Body of pancreas (tissue), 4 donors: ENCODE measurements at regions not wholly inside any gene's neighbourhood (a gene's known extent, or its start where the extent isn't known, plus 50 kb on each side); places are given as distances from the start of the nearest gene placed in this dataset.

Experiments used
- ATAC-seq: fragments of 150-250 bp; one replicate; pipeline ENCODE4 v1.9.1; 2016
- DNase-seq, 4 donors: peaks; one replicate each; pipeline ENCODE4 v3.0.0-alpha.2; 2019
- H3K27ac ChIP-seq, 4 donors: fragments of 200-600 bp; sonication (generic); 1 replicate in 3 of 4; 2 replicates in 1 of 4; pipeline versions ENCODE4 v1.5.1 to v1.6.1; 2016 to 2019; ENCODE audit warnings: mild to moderate bottlenecking in 1 of 4, mixed read lengths in 1 of 4, moderate library complexity in 1 of 4
- H3K27me3 ChIP-seq, 2 donors: fragments of 200-600 bp; sonication (generic); one replicate each; pipeline ENCODE4 v1.6.0; 2016; ENCODE audit warnings: mild to moderate bottlenecking in 1 of 2
- H3K36me3 ChIP-seq, 2 donors: fragments of 200-600 bp; sonication (generic); replicated peaks in 1 of 2; 2 replicates each; pipeline ENCODE4 v1.5.1; 2016; ENCODE audit warnings: low read depth in 2 of 2; ENCODE audit not compliant: insufficient read depth in 1 of 2
- H3K4me1 ChIP-seq: fragments of 200-600 bp; sonication (generic); one replicate; pipeline ENCODE4 v1.6.0; 2016
- H3K4me3 ChIP-seq, 2 donors: fragments of 200-600 bp; sonication (generic); 1 replicate in 1 of 2; 2 replicates in 1 of 2; pipeline ENCODE4 v1.5.1; 2016 to 2019
- H3K9me3 ChIP-seq, 3 donors: fragments of 200-600 bp; sonication (generic); 1 replicate in 2 of 3; 2 replicates in 1 of 3; pipeline ENCODE4 v1.5.1; 2016
- CTCF ChIP-seq, 7 experiments: fragments of 450-650 bp in 4 of 7; fragments of 200-600 bp in 3 of 7; sonication (generic) in 3 of 7; IDR thresholded peaks; one replicate each; pipeline ENCODE4 v1.5.1; 2016 to 2019; ENCODE audit warnings: antibody characterized with exemption in 7 of 7
- POLR2A ChIP-seq, 3 donors: fragments of 450-650 bp; IDR thresholded peaks; one replicate each; pipeline ENCODE4 v1.6.1; 2016; ENCODE audit warnings: antibody characterized with exemption in 3 of 3, mild to moderate bottlenecking in 2 of 3
- WGBS, 2 donors: methylation state at CpG; one replicate each; pipeline ENCODE4 v1.1.5; 2017; 5-methylcytosine and 5-hydroxymethylcytosine counted together
- intact Hi-C: fragments of 100-400 bp; cut with DNase I; formaldehyde crosslinking; loops from one replicate; pipeline ENCODE4 v1.15.1; 2023

GRCh38 chr14:22419620-22420019, 169.4 kb downstream of the DAD1 start:
- intact Hi-C loops, result no loop called here
- ATAC-seq (no peak), DNase-seq (no peak)
- Histone ChIP-seq H3K9me3 (no peaks in the 10 kb centered on the region), H3K36me3 (no peaks in the 10 kb centered on the region), H3K4me3 (no peak overlapping the region), H3K27me3 (no peaks in the 10 kb centered on the region), H3K27ac (no peak overlapping the region), H3K4me1 (peaks cover 9% of the 10 kb centered on the region)
- WGBS, 2 donors, result 77 to 83% methylated on average over 3 of the region's 3 CpGs
- TF ChIP-seq CTCF (IDR thresholded peaks at IDR 0.05) (no peak), POLR2A (IDR thresholded peaks at IDR 0.05) (no peak)

GRCh38 chr14:22418631-22419030, 170.4 kb downstream of the DAD1 start:
- WGBS, 2 donors, result 64 to 66% methylated on average over 5 of the region's 5 CpGs

GRCh38 chr14:22417914-22418313, 171.1 kb downstream of the DAD1 start:
- no peak overlapping the region for H3K27ac ChIP-seq
- ATAC-seq, result no peak
- no peak overlapping the region for H3K4me3 ChIP-seq
- H3K4me1 ChIP-seq, result peaks cover 9% of the 10 kb centered on the region
- DNase-seq, result no peak
- H3K9me3 ChIP-seq, result no peaks in the 10 kb centered on the region
- H3K27me3 ChIP-seq, result no peaks in the 10 kb centered on the region
- intact Hi-C loops, result no loop called here
- no peaks in the 10 kb centered on the region for H3K36me3 ChIP-seq
- WGBS, 2 donors, result 75 to 81% methylated on average over 4 to 5 of the region's 5 CpGs
- TF ChIP-seq POLR2A (IDR thresholded peaks at IDR 0.05), result no peak
- TF ChIP-seq CTCF (IDR thresholded peaks at IDR 0.05), result no peak

More at GRCh38 chr14:22418631-22419030, 170.4 kb downstream of the DAD1 start:
- no peaks in the 10 kb centered on the region for H3K27me3 ChIP-seq
- no peaks in the 10 kb centered on the region for H3K9me3 ChIP-seq
- no peak for ATAC-seq
- no peak overlapping the region for H3K4me3 ChIP-seq
- intact Hi-C loops, result no loop called here
- no peak overlapping the region for H3K27ac ChIP-seq
- DNase-seq, result no peak
- peaks cover 9% of the 10 kb centered on the region for H3K4me1 ChIP-seq
- H3K36me3 ChIP-seq, result no peaks in the 10 kb centered on the region
- TF ChIP-seq POLR2A (IDR thresholded peaks at IDR 0.05) (no peak), CTCF (IDR thresholded peaks at IDR 0.05) (no peak)

- Histone ChIP-seq H3K9me3 (no peaks in the 10 kb centered on the region), H3K4me1 (no peaks in the 10 kb centered on the region), H3K27me3 (no peaks in the 10 kb centered on the region), H3K36me3 (no peaks in the 10 kb centered on the region), H3K27ac (no peak overlapping the region), H3K4me3 (no peak overlapping the region)
- ATAC-seq (no peak), DNase-seq (no peak)
- intact Hi-C loops, result no loop called here
- 55 to 71% methylated on average over 2 of the region's 2 CpGs for whole genome bisulfite sequencing, 2 donors
- TF ChIP-seq CTCF (IDR thresholded peaks at IDR 0.05) (no peak), POLR2A (IDR thresholded peaks at IDR 0.05) (no peak)
These were observed 172.8 kb downstream of the DAD1 start for GRCh38 chr14:22416193-22416592.

- 92 to 94% methylated on average over 1 of the region's 1 CpG for WGBS, 2 donors
- no peak overlapping the region for H3K4me3 ChIP-seq
- no peak overlapping the region for H3K27ac ChIP-seq
- TF ChIP-seq POLR2A (IDR thresholded peaks at IDR 0.05) (no peak), CTCF (IDR thresholded peaks at IDR 0.05) (no peak)
- H3K4me1 ChIP-seq, result no peaks in the 10 kb centered on the region
- intact Hi-C loops, result no loop called here
- H3K27me3 ChIP-seq, result no peaks in the 10 kb centered on the region
- no peaks in the 10 kb centered on the region for H3K36me3 ChIP-seq
- ATAC-seq (no peak), DNase-seq (no peak)
- no peaks in the 10 kb centered on the region for H3K9me3 ChIP-seq
These were observed 173.4 kb downstream of the DAD1 start for GRCh38 chr14:22415605-22415959.
